ENCODE measurements at regions not wholly inside any gene's neighbourhood (a gene's known extent, or its start where the extent isn't known, plus 50 kb on each side); places are given as distances from the start of the nearest gene placed in this dataset.

DNA sequence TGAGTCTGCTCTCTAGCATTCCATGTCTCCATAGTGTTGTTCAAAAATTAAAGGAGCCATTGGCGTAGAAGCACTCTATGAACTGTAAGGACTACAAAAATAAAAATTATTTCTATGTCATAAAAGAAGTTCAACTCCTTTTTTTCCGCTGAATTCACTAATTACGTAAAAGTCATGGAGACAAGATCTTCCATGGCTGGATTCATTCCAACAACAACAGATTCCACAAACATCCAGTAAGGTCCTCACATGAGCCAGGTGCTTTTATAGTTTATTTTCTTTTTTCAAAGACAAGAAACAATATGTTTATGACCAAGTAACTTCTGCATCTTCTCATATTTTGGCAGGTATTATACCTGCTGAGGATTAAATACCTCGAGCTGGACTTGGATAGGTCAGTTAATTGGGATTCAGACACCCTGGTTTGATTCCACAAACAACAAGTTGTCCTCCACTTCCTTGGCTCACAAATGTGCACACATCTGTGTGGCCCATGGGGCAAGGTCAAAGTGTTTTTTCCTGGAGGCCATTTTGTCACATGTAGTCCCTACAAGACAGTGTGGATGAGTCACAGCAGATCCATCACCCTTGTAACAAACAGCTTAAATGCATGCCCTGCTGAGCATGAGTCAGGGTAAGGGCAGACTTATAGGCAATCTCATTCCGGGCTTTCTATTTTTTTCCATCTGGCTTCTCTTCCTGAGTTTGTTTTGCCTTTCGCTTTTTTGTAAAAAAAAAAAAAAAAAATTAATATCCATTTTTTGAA lies 475.6 kb downstream of the COG6 start:
- TF ChIP-seq FOXP2 (optimal IDR thresholded peaks at IDR 0.05; ENCODE audit: borderline replicate concordance, extremely low read depth, extremely low read length, insufficient read depth) (no peak), POLR2AphosphoS5 (IDR thresholded peaks at IDR 0.05; ENCODE audit: low read depth, low read length) (no peak), TAF1 (IDR thresholded peaks at IDR 0.05; ENCODE audit: borderline replicate concordance, insufficient read depth, low read length) (no peak), SIN3A (IDR thresholded peaks at IDR 0.05; ENCODE audit: borderline replicate concordance, insufficient read depth, low read length) (no peak)
- TF ChIP-seq, protein P1, sequence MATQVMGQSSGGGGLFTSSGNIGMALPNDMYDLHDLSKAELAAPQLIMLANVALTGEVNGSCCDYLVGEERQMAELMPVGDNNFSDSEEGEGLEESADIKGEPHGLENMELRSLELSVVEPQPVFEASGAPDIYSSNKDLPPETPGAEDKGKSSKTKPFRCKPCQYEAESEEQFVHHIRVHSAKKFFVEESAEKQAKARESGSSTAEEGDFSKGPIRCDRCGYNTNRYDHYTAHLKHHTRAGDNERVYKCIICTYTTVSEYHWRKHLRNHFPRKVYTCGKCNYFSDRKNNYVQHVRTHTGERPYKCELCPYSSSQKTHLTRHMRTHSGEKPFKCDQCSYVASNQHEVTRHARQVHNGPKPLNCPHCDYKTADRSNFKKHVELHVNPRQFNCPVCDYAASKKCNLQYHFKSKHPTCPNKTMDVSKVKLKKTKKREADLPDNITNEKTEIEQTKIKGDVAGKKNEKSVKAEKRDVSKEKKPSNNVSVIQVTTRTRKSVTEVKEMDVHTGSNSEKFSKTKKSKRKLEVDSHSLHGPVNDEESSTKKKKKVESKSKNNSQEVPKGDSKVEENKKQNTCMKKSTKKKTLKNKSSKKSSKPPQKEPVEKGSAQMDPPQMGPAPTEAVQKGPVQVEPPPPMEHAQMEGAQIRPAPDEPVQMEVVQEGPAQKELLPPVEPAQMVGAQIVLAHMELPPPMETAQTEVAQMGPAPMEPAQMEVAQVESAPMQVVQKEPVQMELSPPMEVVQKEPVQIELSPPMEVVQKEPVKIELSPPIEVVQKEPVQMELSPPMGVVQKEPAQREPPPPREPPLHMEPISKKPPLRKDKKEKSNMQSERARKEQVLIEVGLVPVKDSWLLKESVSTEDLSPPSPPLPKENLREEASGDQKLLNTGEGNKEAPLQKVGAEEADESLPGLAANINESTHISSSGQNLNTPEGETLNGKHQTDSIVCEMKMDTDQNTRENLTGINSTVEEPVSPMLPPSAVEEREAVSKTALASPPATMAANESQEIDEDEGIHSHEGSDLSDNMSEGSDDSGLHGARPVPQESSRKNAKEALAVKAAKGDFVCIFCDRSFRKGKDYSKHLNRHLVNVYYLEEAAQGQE (IDR thresholded peaks at IDR 0.05; ENCODE audit: insufficient read depth in 1 of 2, low read depth in 2 of 2, low read length in 2 of 2) = no peak

DNA sequence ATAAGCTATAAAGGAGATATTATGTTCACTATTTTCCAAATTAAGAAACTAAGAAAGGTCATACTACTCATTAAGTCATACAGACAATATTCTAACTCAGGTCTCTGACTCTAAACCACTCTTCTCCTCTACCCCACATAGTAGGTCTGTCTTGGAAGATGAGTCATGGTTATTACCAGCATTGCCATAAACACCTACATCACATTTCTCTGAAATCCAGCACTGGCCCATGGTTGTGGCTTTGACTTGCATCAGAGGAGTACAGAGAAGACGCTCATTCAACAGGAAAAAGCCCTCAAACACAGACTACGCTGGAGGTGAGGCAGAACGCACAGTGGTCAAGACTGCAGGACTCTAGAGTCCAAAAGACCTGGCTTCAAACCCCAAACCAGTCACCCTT lies 476.8 kb downstream of the COG6 start:
- TF ChIP-seq SIN3A (IDR thresholded peaks at IDR 0.05; ENCODE audit: borderline replicate concordance, insufficient read depth, low read length) = no peak
- TF ChIP-seq, protein P1 (IDR thresholded peaks at IDR 0.05; ENCODE audit: insufficient read depth in 1 of 2, low read depth in 2 of 2, low read length in 2 of 2) = no peak
- TF ChIP-seq FOXP2 (optimal IDR thresholded peaks at IDR 0.05; ENCODE audit: borderline replicate concordance, extremely low read depth, extremely low read length, insufficient read depth) = no peak
- TF ChIP-seq TAF1 (IDR thresholded peaks at IDR 0.05; ENCODE audit: borderline replicate concordance, insufficient read depth, low read length) = no peak
- no peak for TF ChIP-seq POLR2AphosphoS5 (IDR thresholded peaks at IDR 0.05; ENCODE audit: low read depth, low read length)

DNA sequence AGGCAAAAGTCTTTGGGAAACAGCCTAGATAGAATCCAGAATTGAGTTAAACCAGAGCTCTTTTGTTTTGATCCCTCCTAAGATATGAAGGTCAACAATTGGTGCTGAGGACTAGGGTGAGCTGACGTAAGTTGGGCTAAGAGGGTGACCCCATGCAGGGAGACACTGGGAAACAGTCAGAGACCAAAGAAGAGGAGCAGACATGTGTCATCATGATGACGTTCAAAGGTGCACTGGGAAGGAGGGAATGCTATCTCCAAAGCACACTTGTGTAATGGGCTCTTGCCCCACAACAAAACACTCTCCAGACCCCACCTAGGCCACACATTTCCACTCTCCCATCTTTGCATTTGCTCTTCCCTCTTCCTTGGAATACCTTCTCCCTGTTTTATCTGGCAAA lies 481.4 kb downstream of the COG6 start:
- no peak for TF ChIP-seq POLR2AphosphoS5 (IDR thresholded peaks at IDR 0.05; ENCODE audit: low read depth, low read length)
- TF ChIP-seq FOXP2 (optimal IDR thresholded peaks at IDR 0.05; ENCODE audit: borderline replicate concordance, extremely low read depth, extremely low read length, insufficient read depth) = no peak
- no peak for TF ChIP-seq TAF1 (IDR thresholded peaks at IDR 0.05; ENCODE audit: borderline replicate concordance, insufficient read depth, low read length)
- no peak for TF ChIP-seq SIN3A (IDR thresholded peaks at IDR 0.05; ENCODE audit: borderline replicate concordance, insufficient read depth, low read length)
- TF ChIP-seq, protein P1 (IDR thresholded peaks at IDR 0.05; ENCODE audit: insufficient read depth in 1 of 2, low read depth in 2 of 2, low read length in 2 of 2) = no peak

DNA sequence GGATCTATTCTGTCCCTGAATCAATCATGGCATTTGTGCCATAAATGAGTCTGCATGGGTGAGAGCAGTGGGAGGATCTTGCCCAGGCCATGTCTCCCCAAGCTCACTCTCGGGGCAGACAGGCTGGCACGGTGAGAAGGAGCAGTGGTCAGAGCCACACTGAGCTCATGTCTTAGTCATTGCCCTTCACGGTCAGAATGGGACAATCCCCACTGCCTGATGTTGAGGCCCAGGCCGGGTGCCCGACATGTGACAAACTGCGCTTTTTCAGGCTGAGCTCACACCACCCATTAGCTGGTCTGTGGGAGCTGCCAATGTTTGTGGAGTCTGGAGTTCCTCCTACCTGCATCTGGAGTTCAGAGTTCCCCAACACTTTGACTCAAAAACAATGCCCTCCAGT lies 481.9 kb downstream of the COG6 start:
- no peak for TF ChIP-seq TAF1 (IDR thresholded peaks at IDR 0.05; ENCODE audit: borderline replicate concordance, insufficient read depth, low read length)
- TF ChIP-seq, protein P1 (IDR thresholded peaks at IDR 0.05; ENCODE audit: insufficient read depth in 1 of 2, low read depth in 2 of 2, low read length in 2 of 2) = no peak
- TF ChIP-seq SIN3A (IDR thresholded peaks at IDR 0.05; ENCODE audit: borderline replicate concordance, insufficient read depth, low read length) = no peak
- TF ChIP-seq FOXP2 (optimal IDR thresholded peaks at IDR 0.05; ENCODE audit: borderline replicate concordance, extremely low read depth, extremely low read length, insufficient read depth) = no peak
- no peak for TF ChIP-seq POLR2AphosphoS5 (IDR thresholded peaks at IDR 0.05; ENCODE audit: low read depth, low read length)

All from PFSK-1 (cell line).